Astrocyte of the spinal cord (primary cell): ENCODE measurements at regions not wholly inside any gene's neighbourhood (a gene's known extent, or its start where the extent isn't known, plus 50 kb on each side); places are given as distances from the start of the nearest gene placed in this dataset.

Source experiments
- DNase-seq: peaks from one replicate; pipeline ENCODE4 v3.0.0; 2011; ENCODE audit warnings: low read depth, low spot score
- H3K4me3 ChIP-seq: 2 replicates; pipeline ENCODE4 v1.5.1; 2011; ENCODE audit warnings: low read depth, mild to moderate bottlenecking, low read length, moderate library complexity
- CTCF ChIP-seq: IDR thresholded peaks from 2 replicates; pipeline ENCODE4 v1.5.1; 2012; ENCODE audit warnings: low read depth, mild to moderate bottlenecking, low read length, inconsistent platforms
- in situ Hi-C: cut with HindIII; loops from 2 replicates; pipeline ENCODE4 v1.10.0; 2017; ENCODE audit warnings: low sequenced_read_pairs

- no peak for TF ChIP-seq CTCF
- DNase-seq: no peak
- H3K4me3 ChIP-seq: no peak overlapping the region
- in situ Hi-C loops: no loop called here
These were observed 59.5 kb upstream of the JDP2 start for GRCh38 chr14:75368333-75368732.

GRCh38 chr14:75369506-75369905 lies 58.3 kb upstream of the JDP2 start:
- in situ Hi-C loops: no loop called here
- no peak for DNase-seq
- no peak overlapping the region for H3K4me3 ChIP-seq
- TF ChIP-seq CTCF: no peak

GRCh38 chr14:75370416-75371205 lies 57.2 kb upstream of the JDP2 start:
- DNase-seq: no peak
- H3K4me3 ChIP-seq: no peak overlapping the region
- TF ChIP-seq CTCF: no peak
- in situ Hi-C loops: no loop called here

- in situ Hi-C loops: no loop called here
- DNase-seq: no peak
These were observed 56.5 kb upstream of the JDP2 start for GRCh38 chr14:75371297-75371696.

GRCh38 chr14:75372260-75372659 lies 55.6 kb upstream of the JDP2 start:
- no peak for DNase-seq
- H3K4me3 ChIP-seq: no peak overlapping the region
- no peak for TF ChIP-seq CTCF
- in situ Hi-C loops: no loop called here

More at GRCh38 chr14:75371297-75371696, 56.5 kb upstream of the JDP2 start:
- H3K4me3 ChIP-seq: no peak overlapping the region
- no peak for TF ChIP-seq CTCF

- in situ Hi-C loops: no loop called here
- DNase-seq: no peak
- H3K4me3 ChIP-seq: no peak overlapping the region
- no peak for TF ChIP-seq CTCF
These were observed 54.7 kb upstream of the JDP2 start for GRCh38 chr14:75373133-75373532.

GRCh38 chr14:75373616-75374015 lies 54.2 kb upstream of the JDP2 start:
- no peak for TF ChIP-seq CTCF
- in situ Hi-C loops: no loop called here
- no peak for DNase-seq
- H3K4me3 ChIP-seq: no peak overlapping the region
